Neural progenitor cell (in vitro differentiated cells): ENCODE measurements at regions not wholly inside any gene's neighbourhood (a gene's known extent, or its start where the extent isn't known, plus 50 kb on each side); places are given as distances from the start of the nearest gene placed in this dataset.

Source experiments
- CTCF ChIP-seq: fragments of 200-600 bp; sonication (generic); IDR thresholded peaks from 2 replicates; pipeline ENCODE4 v1.5.1; 2017; ENCODE audit warnings: antibody characterized with exemption, mild to moderate bottlenecking
- EZH2phosphoT487 ChIP-seq: fragments of 200-600 bp; sonication (generic); IDR thresholded peaks from 2 replicates; pipeline ENCODE4 v1.6.1; 2017; ENCODE audit warnings: antibody characterized with exemption

GRCh38 chr16:64133366-64133765 lies 988.5 kb downstream of the CDH11 start:
- no peak for TF ChIP-seq EZH2phosphoT487
- no peak for TF ChIP-seq CTCF
